Fibroblast of lung (primary cell): ENCODE measurements at regions not wholly inside any gene's neighbourhood (a gene's known extent, or its start where the extent isn't known, plus 50 kb on each side); places are given as distances from the start of the nearest gene placed in this dataset.

Experiments
- CTCF ChIP-seq, 2 donors: IDR thresholded peaks in 1 of 2; conservative IDR thresholded peaks in 1 of 2; 1 replicate in 1 of 2; 2 replicates in 1 of 2; pipeline ENCODE4 v1.5.1; 2011 to 2012; ENCODE audit warnings: low read length in 2 of 2, control low read depth in 1 of 2, inconsistent platforms in 1 of 2, low read depth in 1 of 2, mild to moderate bottlenecking in 1 of 2
- EZH2 ChIP-seq: IDR thresholded peaks from 2 replicates; pipeline ENCODE4 v1.5.1; 2012; ENCODE audit warnings: low read length, control low read depth, mild to moderate bottlenecking; ENCODE audit errors: missing control alignments

GRCh38 chr11:15481871-15482270 is 367.1 kb downstream of the INSC start:
- TF ChIP-seq CTCF (conservative IDR thresholded peaks at IDR 0.05 in 1 of 2, IDR thresholded peaks at IDR 0.05 in 1 of 2; ENCODE audit: low read depth in 1 of 2, low read length in 2 of 2) (no peak), EZH2 (no peak)
